GM19372 (cell line): ENCODE measurements at regions not wholly inside any gene's neighbourhood (a gene's known extent, or its start where the extent isn't known, plus 50 kb on each side); places are given as distances from the start of the nearest gene placed in this dataset.

Experiments
- ATAC-seq: cut with Tn5 transposase; IDR thresholded peaks from one replicate; pipeline ENCODE4 v1.9.1; 2021; ENCODE audit warnings: mild to moderate bottlenecking, low read depth, moderate library complexity; ENCODE audit not compliant: unreplicated experiment

DNA sequence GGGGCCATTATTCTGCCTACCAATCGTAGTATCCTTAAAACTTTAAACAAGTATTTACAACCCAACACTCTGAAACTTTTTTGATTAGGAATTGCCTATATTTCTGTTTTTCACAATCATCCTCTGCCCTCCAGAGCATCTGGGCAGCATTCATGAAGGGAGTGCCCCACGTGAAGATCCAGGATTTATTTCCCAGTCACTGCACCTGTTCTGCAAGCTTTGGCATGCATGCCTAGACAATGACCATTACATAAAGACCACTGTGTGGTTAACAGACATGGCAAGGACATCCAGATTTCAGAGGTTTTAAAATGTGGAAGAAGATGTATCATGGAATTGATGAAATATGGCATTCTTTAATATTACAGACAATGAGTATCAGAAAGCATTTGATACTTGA is 1083.8 kb downstream of the TBC1D22A start:
- ATAC-seq, result no peak

DNA sequence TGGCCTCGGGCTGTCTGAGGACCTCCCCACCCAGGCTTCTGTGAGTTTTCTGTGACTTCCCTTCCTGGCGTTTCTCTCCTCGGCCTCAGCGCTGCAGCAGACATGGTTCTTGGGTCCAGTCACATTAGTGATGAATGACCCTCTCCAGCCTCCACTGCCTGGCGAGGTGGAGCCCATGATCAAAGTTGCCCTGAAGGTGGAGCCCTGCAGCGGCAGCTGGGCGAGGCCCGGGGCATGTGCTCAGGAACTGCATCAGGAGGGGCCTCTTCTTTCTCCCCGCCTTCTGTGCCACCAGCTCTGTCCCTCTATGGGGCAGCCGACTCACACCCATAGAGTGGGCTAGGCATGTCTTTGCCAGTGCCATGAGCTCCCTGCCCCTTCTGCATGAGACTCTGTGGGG is 1079.7 kb downstream of the TBC1D22A start:
- no peak for ATAC-seq

DNA sequence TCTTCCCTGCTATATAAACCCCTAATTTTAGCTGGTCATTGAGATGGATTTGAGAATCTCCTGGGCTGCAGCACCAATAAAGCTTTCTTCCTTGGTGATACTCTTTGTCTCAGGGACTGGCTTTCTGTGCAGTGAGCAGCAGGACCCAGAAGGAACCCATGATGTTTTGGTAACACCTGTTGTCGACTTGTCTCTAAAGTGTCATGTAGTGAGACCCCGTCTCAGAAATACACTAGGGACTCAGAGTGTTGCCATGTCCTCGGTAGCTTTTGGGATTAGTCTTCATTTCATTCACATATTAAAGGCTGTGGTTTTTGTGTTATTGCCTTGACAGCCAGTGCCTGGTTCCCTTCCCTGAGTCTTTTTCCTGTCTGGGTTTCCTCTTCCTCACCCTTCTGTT is 1078.7 kb downstream of the TBC1D22A start:
- ATAC-seq, result no peak

DNA sequence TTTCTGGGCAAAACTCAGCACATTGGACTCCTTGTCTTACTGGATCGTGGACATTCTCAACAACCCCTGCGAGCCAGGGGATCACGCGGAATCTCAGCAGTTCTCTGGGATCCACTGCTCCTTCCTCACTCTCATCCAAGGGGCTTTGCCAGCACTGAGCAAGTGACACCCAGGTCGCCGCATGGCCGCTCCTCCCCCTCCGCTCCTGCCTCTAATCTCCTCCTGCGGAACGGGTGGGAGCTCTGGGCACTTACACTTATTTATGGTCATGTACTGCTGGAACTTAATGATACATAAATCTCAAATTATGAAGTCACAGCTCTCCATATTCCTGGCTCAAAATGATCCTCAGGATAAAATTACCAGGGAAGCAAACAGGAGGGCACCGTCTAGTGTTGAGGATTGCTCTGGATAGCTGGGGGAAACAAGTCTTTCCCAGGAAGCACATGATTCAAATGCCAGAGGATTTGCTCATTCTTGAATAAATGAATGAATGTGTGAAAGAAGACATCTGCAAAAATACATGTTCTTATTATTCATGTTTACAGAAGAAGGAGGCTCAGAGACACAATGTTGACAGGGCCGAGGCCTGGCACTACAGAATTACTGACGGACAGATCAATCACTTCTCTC is 1077.3 kb downstream of the TBC1D22A start:
- no peak for ATAC-seq

DNA sequence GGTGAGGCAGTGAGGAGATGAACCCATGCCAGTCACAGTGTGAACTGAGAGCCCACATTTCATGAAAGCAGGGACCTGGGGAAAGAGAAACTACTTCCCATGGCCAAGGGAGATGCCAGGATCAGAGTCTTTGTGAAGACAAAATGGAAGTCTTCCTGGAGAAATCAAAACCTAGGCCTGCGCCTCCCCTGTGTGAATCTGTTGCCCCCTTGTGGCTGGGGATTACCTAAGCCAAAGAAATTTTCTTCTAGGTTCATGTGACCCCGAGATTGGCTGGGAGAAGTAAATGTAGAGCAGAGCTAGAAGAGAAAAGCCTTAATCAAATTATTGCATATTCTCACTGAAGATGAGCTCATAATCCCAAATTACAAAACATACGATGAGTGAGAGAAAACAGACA is 1075.3 kb downstream of the TBC1D22A start:
- no peak for ATAC-seq

DNA sequence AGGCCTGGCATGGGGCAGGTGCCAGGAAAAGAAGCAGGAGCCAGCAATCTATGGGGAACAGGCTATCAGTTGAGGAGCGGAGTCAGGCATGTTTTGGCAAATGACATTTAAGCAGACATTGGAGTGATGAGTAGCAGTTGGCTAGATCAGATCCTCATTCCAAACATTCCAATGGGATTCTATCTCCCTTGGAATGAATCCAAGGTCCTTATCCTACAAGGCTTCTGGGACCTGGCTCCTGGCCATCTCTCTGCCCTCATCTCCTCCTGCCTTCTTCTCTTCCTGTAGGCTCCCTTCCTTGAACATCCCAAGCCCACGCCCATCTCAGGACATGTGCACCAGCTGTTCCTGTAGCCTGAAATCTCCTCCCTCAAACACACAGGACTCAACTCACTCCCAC is 1074.5 kb downstream of the TBC1D22A start:
- no peak for ATAC-seq

DNA sequence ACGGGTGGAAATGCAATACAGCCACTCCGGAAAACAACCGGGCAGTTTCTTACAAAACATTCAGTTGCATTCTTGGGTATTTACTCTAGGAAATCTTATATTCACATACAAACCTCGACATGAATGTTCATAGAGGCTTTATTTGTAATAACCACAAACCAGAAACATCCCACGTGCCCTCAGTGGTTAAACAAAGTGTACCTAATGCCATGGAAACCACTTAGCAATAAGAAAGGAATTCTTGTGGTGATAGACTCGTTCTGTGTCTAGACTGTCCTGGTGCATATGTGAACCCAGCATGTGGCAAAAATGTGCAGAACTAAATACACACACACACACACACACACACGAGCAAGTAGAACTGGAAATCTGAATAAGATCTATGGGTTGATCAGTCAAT is 1073.3 kb downstream of the TBC1D22A start:
- ATAC-seq, result no peak

DNA sequence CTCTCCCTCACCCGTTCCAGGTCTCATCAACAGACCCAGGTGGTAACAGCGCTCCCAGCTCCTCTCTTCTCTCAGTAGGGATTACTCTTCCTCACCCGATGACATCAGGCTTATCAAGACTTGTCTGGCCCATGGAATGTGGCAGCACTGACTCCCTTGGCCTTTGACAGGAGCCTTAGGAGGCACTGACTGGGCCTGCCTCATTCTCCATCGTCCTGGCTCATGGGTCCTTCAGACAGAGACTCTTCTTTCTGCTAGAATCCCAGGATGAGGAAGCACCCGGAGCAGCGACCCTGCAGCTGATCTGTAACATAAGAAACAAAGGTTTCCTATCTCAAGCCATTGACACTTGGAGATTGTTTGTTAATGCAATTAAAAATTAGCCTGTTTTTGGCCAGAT is 1063.6 kb downstream of the TBC1D22A start:
- no peak for ATAC-seq

DNA sequence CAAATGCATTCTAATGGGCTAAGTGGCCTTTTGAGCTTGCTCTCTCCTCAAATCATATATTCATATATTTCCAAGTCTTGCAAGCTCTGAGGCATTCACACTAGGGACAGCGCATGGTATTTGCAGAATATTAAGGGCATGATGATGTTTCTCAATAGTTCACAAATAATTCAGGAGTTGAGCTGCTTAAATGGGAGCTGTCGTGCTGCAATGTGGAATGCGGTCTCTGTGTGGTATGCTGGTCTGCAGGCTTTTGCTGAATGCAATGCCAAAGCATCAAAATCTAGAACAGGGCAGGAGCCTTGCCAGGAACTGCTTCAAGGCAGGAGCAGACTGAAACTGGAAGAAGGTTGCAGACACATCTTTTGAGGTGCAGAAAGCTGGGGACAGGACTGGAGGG is 1060.0 kb downstream of the TBC1D22A start:
- ATAC-seq, result no peak

DNA sequence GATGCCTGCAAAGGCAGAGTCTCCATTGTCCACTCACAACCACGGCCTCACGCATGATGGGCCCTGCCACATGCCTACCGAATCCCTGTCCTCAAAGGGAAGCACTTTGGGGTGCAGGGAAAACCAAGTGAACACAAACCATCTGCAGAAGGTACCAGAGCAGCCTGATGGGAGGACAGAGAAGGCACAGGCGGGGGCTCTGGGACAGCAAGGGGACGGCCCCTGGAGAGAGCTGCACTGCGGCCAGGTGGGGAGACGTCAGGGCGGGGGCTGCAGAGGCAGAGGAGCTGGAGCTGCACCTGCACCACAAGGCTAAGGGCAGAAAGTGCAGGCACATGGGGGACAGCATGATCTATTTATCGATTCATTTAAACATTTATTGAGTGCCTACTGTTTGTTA is 1056.0 kb downstream of the TBC1D22A start:
- no peak for ATAC-seq

DNA sequence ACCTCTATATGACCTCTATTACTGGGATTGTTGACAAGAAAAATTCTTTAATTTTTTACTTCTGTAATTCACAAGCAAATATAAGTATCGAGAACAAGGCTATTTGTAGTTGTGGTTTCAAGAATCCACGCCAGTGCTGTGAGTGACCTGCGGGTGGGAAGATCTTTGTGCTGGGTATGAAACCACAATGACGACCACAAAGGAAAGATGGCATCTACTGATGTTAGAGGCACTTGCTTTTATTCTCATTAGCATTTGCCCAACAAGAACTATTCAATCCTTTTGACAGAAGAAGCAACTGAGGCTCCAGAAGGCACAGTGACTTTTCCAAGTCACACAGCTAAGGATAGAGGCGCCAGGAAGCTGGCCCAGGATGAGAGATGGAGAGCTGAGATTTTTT is 1054.9 kb downstream of the TBC1D22A start:
- ATAC-seq, result no peak

DNA sequence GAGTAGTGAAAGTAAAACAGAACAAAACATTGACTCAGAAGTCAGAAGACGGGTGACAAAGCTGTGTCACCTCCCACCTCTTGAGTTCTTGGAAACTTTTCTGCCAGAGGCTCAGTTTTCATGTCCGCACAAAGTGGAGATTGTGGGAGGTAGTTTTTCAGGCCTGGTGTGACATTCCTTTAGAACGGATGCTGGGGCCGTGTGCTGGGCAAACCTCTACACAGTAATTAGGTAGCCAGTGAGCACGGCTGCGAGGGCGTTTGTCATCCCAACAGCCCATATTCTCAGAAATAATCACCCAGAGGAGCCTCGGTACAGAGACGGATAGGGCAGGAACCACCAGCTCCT is 1054.4 kb downstream of the TBC1D22A start:
- ATAC-seq, result no peak

DNA sequence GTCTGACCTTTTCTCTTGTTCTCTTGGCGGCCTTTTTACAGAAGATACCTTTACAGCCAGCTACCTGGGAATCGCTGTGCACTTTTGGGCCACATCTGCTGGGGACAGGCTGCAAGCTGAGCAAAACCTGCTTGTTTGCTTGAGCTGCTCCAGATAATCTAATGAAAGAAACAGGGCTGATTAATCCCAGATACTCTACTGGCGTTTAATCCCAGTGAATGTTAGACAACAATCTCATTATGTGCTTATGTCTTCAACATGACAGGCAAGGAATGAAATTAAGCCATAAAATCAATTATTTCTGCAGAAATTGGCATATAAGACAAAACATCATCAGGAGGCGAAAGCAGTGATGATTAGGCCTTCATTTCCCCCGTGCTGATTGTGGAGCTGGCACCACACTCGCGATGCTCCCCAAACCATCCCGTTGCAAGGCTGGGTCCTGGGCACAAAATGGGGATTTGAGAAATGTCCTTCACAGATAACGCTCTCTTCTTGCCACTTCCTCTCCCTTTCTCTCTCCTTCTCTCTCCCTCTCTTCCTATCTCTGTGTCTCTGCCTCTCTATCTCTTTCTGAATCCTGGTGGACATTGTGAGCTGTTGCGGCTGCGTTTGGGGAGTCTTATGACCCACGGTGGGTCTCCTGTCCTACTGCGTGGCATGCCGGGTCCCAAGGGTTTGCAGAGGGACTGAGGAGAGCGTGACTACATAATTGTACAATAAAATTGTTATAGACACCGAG is 1053.8 kb downstream of the TBC1D22A start:
- no peak for ATAC-seq

DNA sequence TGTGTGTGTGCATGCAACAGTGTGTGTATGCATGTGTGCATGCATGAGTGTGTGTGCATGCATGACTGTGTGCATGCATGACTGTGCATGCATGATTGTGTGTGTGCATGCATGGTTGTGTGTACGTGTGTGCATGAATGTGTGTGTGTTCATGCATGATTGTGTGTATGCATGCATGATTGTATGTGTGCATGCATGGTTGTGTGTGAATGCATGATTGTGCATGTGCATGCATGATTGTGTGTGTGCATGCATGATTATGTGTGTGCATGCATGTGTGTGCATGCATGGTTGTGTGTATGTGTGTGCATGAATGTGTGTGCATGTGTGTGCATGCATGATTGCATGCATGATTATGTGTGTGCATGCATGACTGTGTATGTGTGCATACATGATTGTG is 1052.0 kb downstream of the TBC1D22A start:
- ATAC-seq, result no peak

DNA sequence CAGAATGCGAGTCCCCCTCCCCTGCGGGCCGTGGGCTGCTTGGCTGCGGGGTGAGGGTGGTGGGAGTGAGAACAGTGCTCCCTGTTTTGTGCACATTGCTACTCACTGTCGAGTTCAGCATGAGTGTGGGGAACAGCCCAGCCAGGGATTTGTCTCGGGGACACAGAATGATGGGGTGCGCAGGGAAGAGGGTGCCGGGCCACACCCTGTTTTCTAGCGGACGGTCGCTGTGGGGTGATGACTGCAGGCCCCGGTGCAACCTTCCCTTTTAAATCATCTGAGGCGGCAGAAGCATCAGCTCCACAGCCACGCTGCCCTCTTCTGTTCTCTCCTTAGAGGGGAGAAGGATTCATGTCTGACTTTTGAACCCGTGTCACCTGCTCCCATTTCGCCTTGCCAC is 1051.2 kb downstream of the TBC1D22A start:
- ATAC-seq, result no peak

DNA sequence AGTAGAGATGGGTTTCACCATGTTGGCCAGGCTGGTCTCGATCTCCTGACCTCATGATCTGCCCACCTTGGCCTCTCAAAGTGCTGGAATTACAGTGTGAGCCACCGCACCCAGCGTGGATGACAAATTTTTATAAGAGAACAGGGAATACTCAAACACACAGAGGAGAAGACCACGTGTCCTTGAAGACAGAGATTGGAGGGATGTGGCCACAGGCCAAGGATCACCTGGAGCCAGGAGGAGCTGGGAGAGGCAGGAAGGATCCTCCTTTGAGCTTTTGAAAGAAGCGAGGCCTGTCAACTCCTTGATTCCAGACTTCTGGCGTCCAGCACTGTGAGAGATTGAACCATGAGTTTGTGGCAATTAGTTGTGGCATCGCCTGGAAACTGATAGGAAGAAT is 1049.5 kb downstream of the TBC1D22A start:
- no peak for ATAC-seq

DNA sequence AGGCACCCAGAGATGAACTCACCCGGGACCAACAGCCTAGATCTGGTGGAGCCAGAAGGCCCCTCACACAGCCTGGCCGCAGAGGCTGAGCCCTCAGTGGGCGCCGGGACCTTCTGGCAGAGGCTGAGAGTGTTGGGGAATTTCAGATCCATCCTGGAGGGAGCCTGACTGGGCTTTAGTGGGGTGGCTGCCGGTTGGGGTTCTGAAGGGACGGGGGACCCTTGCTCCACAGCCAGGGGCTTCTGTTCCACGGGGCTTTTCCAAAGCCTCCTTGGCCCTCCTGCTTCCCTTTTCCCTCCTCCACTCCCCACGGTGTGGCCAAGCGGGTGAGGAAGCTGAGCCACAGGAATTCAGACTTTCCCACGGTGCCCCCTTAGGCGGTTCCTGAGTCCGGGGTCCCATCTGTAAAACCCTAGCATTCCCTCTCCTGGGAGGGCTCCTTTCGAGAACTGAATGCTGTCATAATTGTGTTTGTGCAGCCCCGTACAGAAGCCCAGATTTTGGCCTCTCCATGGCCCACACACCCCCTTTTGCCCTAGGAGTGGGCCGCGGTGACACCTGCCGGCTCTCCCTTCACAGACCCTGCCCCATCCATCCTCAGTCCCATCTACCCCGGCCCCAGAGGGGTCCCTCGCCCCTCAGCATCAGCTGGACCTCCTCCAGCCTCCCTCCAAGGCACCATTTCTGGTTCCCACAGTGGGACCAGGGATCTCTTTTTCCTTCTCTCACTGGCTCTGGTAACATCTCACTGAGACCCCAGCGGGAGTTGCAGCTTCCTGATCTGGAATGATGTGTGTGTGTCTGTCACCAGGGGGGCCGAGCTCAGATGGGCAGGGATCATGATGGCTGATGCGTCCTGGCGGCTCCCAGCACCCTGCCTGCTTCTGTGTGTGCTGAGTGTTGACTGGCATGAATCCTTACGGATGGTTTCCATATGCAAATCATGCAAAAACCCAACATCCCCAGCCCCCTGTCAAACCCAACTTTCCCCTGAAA is 1048.4 kb downstream of the TBC1D22A start:
- ATAC-seq, result no peak

DNA sequence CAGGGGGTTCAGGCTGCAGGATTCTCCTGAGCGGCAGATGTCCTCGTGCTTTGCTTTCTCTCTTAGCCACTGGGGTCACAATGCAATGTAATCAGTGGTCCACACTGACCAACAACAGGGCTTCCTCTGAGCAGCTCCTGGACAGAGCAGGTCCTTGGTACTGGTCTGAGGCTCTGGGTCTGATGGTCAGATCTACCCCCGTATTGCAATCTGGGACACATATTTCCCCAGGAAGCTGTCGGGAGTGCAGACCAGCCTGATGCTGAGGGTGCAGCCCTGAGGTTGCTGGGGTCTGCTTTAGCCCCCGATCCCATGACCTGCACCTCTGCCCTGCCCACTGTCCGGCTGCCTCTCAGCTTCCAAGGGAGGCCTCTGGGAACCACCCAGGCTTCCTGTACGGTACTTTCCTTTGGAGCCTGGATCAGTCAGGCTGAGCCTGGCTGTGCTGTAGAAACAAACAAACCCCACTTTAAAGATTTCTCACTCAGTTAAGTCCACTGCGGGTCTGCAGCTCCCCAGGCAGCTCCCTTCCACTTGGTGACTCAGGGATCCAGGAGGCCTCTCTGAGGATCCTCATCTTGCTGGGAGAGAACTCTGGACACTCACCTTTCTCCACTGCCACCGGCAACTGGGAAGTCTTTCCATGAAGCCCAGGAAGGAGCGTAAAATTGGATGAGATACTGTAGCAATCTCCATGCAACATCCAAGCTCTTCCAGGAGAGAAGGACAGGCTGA is 1046.6 kb downstream of the TBC1D22A start:
- no peak for ATAC-seq

DNA sequence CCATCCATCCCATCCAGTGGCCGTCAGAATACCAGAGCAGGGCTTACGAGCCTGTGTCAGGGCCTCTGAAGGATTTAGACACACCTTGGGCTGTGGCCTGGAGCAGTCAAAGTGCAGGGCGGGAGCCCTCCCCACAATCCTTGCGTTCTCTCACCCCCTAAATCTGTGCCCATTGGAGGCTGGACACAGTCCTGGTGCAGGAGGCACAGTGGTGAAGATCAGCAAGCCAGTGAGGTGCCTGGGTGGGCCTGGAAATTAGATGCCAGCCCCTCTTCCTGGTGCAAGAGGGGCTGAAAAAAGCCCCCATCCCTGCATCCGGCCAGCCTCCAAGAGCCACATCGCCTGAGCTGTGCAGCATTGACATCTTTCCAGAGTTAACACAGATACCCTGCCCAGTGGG is 1045.8 kb downstream of the TBC1D22A start:
- ATAC-seq, result no peak

DNA sequence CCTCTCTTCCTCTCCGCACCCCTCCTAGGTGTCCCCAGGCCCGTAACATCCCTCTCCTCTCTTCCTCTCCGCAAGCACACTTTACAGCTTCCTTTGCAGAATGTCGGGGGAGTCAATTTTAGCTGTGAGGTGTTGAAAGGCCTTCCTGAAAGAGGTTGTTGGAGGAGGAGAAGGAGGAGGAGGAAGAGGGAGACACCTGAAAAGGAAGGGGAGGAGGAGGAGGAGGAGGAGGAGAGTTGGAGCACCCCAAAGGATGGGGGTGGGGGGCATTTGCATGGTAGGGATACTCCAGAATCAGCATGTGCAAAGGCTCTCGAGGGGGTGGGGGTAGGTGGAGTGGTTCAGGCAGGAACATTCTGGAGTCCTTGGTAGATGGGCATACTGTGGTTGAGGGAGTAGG is 1045.1 kb downstream of the TBC1D22A start:
- no peak for ATAC-seq

DNA sequence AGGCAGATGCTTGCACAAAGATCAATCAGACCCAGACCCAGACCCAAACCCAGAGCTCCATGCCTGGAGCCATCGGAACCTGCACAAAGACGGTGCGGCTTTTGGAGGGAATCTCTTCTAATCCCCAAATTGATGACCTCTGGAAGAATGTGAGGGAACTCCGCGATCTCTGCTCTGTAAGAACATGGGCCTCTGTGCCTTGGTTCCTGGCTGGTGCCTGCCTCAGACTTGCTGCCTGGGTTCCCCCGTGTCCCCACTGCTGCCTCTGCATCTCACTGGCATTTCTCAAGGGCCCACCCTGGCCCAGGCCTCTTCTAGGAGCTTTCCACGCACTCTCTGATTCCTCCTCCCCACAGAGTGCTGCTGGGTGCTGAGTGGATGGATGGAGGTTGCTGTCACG is 1044.4 kb downstream of the TBC1D22A start:
- no peak for ATAC-seq
